ENCODE measurements at regions not wholly inside any gene's neighbourhood (a gene's known extent, or its start where the extent isn't known, plus 50 kb on each side); places are given as distances from the start of the nearest gene placed in this dataset.

- in situ Hi-C loops (cut with MboI; ENCODE audit: low sequenced_read_pairs, unreplicated experiment): loop anchor here (25.0 kb wide), 1 partner anchor 377 kb away; no protein-coding TSS in a partner anchor
- DNase-seq (ENCODE audit: low spot score): no peak
- TF ChIP-seq CTCF (IDR thresholded peaks at IDR 0.05; ENCODE audit: borderline replicate concordance, control extremely low read depth, extremely low read depth, insufficient read depth, missing control alignments): no peak
Observed at GRCh38 chr12:124385219-124385969, 90.5 kb downstream of the RFLNA start.

- in situ Hi-C loops (cut with MboI; ENCODE audit: low sequenced_read_pairs, unreplicated experiment): loop anchor here (25.0 kb wide), 1 partner anchor 378 kb away; no protein-coding TSS in a partner anchor
- DNase-seq (ENCODE audit: low spot score): no peak
- no peak for TF ChIP-seq CTCF (IDR thresholded peaks at IDR 0.05; ENCODE audit: borderline replicate concordance, control extremely low read depth, extremely low read depth, insufficient read depth, missing control alignments)
Observed at GRCh38 chr12:124384299-124384894, 89.5 kb downstream of the RFLNA start.

- in situ Hi-C loops (cut with MboI; ENCODE audit: low sequenced_read_pairs, unreplicated experiment): loop anchor here (25.0 kb wide), 1 partner anchor 379 kb away; no protein-coding TSS in a partner anchor
- no peak for DNase-seq (ENCODE audit: low spot score)
- no peak for TF ChIP-seq CTCF (IDR thresholded peaks at IDR 0.05; ENCODE audit: borderline replicate concordance, control extremely low read depth, extremely low read depth, insufficient read depth, missing control alignments)
Observed at GRCh38 chr12:124383028-124383427, 88.1 kb downstream of the RFLNA start.

GRCh38 chr12:124381456-124382296 is 86.8 kb downstream of the RFLNA start:
- TF ChIP-seq CTCF (IDR thresholded peaks at IDR 0.05; ENCODE audit: borderline replicate concordance, control extremely low read depth, extremely low read depth, insufficient read depth, missing control alignments): no peak
- in situ Hi-C loops (cut with MboI; ENCODE audit: low sequenced_read_pairs, unreplicated experiment): loop anchor here (25.0 kb wide), 1 partner anchor 381 kb away; no protein-coding TSS in a partner anchor
- DNase-seq (ENCODE audit: low spot score): no peak

- DNase-seq (ENCODE audit: low spot score): no peak
- in situ Hi-C loops (cut with MboI; ENCODE audit: low sequenced_read_pairs, unreplicated experiment): loop anchor here (25.0 kb wide), 1 partner anchor 381 kb away; no protein-coding TSS in a partner anchor
- no peak for TF ChIP-seq CTCF (IDR thresholded peaks at IDR 0.05; ENCODE audit: borderline replicate concordance, control extremely low read depth, extremely low read depth, insufficient read depth, missing control alignments)
Observed at GRCh38 chr12:124380796-124381455, 86.0 kb downstream of the RFLNA start.

Measured in GM13976 (cell line).